NCI-H2227 treated with DMSO at 0.1 percent for 48 hours (cell line): ENCODE measurements at regions not wholly inside any gene's neighbourhood (a gene's known extent, or its start where the extent isn't known, plus 50 kb on each side); places are given as distances from the start of the nearest gene placed in this dataset.
"Not testable (repeated sequence)": the region's sequence is repeated elsewhere in the genome, so short reads cannot be mapped to it uniquely, and the experiment has no call there.

Experiments used
- DNase-seq: peaks from one replicate; lab custom pipeline; 2025; lab: John Stamatoyannopoulos, UW

DNA sequence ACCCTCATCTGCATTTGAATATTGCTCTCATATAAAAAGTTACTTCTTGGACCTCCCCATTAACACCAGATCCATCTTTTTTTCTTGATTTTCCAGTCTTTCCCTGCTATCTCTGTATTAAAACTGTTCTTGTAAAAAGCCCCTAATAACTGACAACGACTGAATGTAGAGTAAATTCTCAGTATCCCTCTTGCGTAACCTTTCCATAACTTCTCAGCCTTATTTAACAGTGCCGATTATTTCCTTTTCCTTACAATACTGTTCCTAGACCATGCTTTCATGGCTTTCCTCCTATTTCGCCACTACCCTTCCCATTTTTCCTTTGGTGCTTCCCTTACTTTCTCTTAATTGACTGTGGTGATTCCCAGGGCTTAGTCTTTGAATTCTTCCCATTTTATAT, 348.9 kb upstream of the DSEL start:
- DNase-seq = no peak

DNA sequence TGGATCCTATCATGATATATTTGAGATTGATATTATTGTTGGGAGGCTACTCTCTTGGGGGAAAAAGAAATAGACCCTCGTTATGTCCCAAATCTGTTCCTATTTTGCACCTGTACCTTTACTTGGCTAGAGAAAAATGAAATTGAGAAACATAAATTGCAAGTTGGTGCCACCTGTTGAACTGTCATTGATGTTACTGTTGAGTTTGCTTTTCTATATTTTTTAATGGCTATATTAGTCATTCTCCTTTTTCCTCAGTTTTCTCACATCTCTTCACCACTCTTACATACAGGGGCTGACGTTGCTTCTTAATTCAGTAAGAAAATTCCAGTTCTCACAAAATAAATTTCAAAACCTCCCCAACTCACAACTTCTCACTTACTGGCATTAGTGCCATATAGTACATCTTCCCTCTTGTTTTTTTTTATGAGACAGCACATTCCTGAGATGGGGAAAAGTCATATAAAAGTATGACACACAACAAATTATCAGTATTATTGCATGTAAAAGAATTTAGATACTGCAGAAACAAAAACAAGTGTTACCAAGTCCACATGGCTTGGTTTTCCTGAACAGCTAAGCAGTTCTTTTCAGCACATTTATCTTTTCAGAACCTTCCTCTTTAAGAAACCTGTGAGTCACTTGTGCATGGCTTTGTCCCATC, 348.3 kb upstream of the DSEL start:
- DNase-seq = no peak

DNA sequence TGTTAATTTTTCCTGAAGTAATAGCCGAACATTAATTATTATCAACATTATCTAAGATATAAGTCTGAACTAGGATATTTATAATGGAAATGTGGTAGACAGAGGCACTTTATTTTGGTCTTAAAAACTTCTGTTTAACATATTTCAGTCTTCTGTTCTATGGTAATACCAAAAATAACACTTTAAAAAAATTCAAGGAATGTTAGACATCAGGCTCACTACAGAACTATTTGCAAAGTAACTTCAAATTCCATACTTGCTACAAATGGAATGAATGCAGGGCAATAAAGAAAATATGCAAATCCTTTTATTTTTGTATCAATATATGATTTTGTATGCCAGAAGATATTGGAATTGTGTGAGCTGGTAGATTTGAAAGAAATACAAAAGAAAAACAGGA, 345.5 kb upstream of the DSEL start:
- no peak for DNase-seq

DNA sequence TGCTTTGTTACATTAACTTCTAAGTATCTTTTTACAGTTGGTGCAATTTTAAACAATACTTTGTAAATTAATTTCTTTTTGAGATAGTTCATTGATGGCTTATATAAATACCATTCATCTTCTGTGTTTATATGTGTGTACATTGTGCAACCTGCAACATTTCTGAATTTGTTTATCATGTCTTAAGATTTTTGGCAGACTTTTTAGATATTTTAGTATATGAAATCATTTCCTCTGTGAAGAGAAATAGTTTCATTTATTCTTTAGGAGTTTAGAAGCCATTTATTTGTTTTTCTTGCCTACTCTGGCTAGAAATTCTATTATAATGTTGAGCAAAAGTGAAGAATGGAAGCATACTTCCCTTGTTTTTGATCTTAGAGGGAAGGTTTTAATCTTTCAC, 337.8 kb upstream of the DSEL start:
- no peak for DNase-seq

DNA sequence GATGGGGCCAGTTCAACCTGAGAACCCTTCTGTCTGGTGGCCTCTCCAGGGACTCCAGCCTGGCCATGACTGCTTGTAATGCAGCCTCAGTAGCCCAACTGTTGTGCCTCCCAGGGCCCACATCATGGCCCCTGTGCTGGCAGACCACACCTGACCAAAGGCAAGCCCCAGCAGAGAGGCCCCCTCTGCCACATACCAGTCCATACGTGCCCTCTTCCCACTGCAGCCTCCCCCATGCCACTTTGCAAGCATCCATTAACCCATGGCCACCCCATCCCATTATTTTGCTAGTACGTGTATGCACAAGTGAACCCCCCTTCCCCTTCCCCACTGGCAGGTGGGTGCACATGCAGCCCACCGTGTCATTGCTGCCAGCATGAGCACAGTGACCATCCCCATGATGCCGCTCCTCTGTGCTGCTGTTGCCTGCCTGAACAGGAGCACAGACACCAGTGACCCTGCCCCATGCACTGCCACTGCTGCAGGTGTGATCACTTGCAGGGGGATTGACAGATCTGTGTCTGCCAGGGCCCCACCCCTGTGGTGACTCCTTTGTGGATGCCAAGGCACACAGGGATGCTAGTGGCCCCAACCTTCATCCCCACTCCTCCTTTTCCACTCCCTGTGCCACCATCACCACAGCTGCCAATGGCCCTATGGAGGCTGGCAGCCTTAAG, 330.0 kb upstream of the DSEL start:
- no peak for DNase-seq

DNA sequence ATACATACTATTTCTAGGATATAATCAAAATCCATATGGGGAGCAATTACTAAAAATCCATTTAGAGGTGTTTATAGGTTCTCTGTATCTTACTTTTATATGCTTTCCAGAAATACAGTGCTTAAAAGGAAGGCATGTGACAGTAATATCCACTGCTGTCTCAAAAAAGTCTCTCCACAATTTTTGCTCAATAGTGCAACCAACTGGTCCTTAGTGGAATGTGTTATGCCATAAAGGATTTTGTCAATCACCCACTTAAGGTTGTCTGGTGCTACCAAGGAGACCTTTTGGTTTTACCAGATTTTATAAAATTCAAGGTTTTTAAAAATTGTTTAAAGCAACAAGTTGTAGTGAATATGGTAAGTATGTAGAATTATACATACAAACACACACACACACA, 328.5 kb upstream of the DSEL start:
- DNase-seq = no peak

DNA sequence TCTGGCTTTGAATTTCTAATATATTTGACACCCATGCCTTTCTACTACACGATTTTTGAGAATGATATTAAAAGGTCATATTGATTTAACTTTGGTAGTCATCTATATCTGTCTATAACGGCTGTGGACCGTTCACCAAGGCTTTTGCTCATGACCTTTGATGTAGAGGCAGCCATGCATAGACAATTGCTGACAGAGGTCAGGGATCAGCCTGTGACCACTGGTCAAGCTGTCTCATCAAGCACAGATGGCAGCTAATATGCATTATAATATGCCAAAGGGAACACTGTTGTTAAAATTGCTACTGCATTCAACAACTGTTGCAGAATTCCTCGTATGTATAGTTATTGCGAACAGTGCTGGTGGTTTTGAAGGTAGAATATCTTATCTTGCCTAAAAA, 323.9 kb upstream of the DSEL start:
- no peak for DNase-seq

DNA sequence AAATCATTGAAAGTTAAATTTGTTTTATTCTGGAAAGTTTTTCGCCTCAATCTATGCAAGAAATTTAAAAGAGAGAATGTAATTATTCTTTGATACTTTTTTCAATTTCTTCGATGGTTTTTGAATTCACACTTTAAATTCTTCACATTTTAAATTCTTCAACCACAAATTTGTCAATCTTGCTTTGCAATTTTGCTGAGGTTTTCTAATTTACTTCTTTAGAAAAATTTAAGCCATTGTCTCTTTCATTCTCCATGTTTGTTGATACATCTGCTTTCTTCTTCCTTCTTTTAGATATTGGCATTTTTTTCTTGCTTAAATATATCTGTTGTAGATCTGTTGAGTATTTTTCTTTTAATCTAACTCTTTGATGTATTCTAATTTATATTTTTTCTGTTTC, 301.9 kb upstream of the DSEL start:
- no peak for DNase-seq

DNA sequence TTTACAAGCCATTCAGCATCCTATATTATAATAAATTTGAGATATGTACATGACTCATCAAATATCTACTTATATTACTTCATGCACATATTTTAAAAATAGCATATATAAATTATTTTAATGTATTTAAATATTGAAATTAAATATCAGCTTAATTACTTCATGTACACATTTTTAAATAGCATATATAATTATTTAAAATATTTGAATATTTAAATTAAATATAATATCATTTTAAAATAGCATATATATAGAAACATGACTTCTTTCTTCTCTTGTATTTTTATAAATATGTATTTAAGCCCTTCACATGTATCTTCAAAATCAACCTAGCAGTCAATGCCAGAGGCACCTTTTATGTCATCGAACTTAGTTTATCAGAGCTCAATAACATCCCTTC, 298.8 kb upstream of the DSEL start:
- no peak for DNase-seq

DNA sequence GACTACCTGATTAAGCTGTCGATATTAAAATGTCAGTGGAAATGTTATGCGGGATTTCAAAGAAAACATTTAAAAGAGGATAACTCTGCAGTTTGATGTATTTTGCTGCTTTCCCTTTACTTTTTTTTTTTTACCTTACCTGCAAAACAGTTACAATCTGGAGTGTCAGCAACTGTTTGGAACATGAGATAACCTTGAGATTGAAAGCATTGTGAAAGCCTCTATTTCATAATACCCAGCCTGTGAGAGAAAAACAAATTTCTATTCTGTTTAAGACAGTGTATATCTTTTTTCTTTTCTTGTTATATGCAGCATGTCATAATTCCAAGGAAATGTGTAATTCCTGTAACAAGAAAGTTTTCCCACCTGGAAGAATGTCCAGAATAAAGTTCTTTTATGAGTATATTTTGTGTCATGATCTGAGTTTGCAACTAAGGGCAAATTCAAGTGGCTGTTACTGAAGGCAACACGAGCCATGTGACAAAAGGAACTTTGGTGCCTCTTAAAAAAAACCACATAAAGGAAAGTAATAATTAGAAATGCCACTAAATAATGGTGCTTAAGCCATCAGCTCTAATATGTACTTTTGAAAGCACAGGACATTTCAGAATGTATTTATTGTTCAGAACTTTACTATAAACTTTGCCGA, 297.0 kb upstream of the DSEL start:
- no peak for DNase-seq

DNA sequence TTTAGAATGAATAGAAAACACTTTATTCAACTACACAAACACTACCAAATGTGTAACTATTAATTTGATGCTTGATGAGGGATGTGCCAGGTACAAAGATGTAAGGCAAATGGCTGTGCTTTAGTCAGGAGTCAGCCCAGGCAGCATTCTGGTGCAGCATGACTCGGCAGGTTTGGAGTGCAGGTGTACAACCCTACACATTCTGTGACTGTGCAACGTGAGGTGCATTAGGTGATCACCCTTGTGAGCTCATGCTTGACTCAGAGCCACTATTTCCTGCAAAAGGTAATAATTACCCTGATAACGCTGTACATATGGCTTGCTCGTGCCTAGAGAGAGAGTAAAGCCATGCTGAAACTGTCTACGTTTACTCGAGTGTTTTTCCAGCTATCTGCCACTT, 288.7 kb upstream of the DSEL start:
- DNase-seq = no peak

DNA sequence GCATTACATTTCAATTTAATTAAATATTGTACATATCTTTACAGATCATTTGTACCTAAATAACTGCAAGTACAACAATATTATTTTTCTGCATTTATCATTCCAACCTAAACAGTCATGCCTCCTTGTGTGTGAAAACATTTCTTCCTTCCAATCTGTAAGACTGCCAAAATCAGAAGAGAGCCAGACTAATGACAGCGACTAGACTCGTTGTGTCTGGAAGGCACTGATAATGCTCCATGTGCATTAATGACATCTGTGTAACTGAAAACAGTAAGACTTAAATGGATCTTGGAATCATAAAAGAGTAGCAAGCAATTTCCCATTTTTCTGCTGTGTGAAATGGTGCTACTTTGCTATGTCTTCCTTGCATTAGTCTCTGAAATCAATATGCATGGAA, 278.0 kb upstream of the DSEL start:
- DNase-seq = no peak

DNA sequence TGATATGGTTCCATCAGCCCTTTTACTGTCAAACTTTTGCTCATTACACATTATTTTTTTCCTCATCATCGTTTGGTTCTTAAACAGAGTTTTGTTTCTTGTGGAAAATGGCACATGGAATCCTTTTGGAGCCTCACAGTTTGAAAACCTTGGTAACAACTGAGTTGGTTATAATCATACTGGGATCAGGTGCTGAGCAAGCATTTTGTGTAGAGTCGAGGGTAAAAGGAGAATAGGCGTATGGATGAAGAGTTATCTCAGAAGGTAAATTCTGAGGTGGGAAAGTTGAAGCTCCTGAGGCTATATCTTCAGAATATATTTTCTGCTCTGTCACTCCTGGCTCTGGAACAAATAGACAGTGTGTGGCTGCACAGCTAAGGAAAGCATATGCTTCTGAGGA, 274.0 kb upstream of the DSEL start:
- DNase-seq = no peak

DNA sequence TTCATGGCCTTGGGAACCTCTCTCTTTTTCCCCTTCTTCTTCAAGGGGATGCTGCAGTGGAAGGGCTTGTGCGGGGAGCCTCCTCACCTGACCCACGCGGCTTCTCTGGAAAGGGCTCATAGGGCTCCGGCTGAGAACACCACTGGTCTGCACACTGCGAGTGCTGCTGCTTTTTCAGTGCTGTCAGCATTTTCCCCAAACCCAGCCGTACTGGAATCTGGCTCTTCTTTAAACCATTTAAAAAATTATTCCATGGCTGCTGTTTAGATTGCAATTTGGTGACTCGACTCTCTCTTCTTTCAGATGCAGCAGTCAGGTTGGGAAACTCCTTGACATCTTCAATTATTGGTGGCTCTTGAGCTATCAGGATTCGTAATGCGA, 272.6 kb upstream of the DSEL start:
- DNase-seq = no peak

DNA sequence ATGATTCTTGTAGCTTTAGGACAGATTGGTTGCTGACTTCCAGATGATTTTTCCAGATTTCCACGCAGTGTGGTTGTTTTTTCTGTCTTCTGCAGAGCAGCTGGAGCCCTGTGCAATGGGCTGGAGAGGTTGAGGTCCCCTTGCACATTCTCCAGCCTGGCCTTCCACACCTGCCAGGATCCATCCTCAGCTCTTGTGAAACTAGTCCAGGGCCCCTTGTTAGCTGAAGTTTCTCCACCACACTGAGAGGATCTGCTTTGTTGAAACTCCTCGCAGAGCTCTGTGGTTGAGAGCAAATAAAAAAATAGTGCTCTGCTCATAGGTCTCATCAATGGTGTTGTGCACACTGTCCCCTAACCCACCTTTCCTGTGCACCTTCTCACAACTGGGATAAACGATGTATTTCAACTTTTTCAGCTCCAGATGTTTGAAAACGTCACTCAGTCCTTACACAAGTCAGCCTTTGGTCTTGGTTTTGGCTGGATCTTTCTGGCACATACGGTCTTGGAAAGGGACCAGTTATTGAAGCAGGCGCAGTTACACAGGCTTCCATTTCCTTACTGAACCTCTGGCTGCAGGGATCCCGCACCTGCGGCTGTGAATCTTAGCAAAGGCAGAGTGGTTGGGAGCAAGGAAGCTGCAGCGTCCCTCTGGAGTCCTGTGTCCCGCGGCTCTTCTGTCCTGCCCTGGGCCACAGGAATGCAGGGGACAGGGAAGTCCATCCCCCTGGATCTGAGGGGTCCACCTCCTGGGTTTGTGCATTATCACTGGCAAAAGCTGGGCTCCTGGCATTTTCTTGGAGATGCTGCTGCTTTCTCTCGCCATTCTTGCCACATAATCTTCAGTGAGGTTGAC, 272.0 kb upstream of the DSEL start:
- DNase-seq = no peak

DNA sequence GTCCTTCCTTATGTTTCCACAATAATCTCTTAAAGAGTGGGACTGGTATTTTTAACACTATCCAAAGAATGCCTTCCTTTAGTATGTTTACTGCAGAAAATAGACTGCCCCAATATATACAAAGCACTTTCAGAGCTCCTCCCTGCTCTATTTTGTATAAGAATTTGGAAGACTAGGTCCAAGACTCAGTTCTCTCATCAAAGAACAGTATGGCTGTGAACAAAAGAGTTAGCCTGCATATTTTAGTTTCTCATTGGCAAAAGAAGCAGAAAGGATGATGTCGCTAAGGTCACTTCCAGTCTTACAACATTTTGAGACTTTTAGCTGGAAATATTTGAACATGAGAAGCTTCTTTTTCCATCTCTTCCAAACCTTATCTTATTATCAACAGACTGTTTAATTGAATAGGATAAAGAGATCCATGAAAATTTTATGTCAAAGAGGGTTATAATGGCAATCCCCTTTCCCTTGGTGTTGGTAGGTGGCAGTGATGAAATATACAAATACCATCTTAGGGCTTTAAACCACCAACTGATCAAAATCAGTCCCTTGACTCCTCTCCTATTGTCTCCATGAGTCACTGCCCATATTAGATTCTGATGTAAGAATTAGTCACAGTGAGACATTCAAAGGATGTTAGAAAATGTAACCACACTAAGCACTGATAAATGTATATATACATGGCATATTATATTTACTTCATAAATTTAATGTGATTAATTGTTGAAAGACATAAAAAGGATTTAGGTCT, 266.9 kb upstream of the DSEL start:
- DNase-seq = no peak

DNA sequence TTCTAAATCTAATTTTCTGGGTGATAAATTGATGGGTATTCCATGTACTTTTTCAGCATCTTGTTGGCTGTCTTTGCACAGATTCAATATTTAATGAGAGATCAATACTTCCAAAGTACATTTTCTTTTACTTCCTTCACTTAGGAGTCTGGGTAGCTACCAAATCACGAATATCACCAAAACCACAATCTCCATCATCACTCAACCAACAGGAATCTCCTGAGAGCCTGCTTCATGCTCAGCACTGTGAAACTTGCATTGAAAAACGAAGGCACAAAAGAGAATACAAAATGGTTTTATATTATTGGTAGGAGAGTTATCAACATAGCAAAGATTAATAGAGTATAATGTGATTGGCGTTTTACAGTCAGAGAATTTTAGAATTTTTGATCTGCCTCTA, 261.5 kb upstream of the DSEL start:
- DNase-seq = no peak

DNA sequence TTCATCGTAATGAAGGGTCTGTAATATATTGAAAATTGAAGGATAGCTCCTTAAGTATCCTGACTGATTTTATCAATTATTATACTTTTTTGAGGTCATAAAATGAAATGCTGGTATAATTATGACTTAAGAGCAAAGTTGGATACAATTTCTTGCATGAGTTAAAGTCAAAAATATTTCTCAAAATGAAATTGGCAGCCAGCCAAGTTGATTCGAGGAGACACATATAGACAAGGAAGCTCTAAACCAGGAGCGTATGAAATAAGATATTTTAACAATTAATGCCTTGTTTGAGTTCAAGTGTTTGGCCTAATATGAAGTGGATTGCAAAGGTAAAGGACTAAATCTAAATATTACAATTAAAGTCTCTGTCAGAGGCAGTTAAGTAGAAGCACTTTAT, 260.4 kb upstream of the DSEL start:
- no peak for DNase-seq

DNA sequence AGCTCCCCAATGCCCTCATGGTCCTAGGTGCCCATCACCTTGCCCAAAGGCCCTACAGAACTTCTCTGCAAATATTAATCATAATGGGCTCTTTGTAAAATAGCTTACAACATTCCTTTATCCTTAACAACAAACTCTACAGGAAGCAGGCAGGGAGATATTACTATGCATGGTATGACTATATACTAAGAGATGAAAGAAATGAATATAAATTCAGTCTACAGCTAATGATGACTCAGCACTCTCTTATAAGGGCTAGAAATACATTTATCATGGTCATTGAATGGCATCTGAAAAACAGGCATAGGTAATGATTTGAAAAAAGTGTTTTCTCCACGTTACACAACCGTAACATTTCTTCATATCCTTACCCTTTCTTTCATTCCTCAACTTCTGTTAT, 254.8 kb upstream of the DSEL start:
- DNase-seq = no peak

DNA sequence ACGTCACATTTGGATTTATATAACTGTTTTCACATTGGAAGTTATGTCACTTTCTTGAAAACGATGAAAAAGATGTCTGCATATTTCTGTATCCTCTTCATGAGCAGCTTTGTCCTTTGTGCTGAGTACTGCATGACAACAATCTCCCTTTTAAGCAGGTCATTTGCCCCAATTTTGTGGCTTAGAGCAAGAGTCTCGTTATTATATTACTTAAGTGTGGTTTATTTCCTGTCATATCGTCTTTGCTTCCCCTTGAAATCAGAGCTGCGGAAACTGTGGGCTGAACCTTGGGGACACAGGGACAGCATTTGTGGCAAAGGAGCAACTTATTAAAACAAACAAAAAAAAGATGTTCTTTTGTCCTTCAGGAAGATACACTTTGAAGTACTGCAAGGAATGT, 254.0 kb upstream of the DSEL start:
- no peak for DNase-seq

DNA sequence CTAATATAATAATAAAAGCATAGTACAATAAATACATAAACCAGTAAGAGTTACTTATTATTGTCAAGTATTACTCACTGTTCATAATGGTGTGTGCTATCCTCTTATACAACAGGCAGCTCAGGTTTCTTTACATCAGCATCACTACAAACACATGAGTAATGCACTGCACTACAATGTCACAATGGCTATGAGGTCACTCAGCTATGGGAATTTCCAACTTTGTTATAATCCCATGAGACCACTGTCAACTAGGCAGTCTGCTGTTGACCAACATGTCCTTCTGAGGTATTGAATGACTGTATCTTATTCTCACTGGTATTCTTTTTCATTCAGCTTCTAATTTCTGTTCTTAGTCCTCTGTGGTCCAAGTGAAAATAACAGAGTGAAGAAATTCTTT, 250.4 kb upstream of the DSEL start:
- no peak for DNase-seq

DNA sequence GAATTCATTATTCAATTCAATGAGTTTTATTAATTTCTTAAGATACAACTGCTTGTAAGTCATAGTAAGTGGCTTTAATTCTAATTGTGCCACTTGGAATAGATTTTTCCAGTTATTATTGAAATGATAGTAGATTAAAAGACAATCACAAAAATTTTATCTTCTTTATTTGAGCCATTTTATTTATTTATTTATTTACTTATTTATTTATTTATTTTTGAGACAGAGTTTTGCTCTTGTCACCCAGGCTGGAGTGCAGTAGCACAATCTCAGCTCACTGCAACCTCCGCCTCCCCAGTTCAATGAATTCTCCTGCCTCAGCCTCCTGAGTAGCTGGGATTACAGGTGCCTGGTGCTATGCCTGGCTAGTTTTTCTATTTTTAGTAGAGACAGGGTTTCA, 235.7 kb upstream of the DSEL start:
- DNase-seq = not testable (repeated sequence)
